ENCODE measurements at regions not wholly inside any gene's neighbourhood (a gene's known extent, or its start where the extent isn't known, plus 50 kb on each side); places are given as distances from the start of the nearest gene placed in this dataset.
"Not testable (repeated sequence)": the region's sequence is repeated elsewhere in the genome, so short reads cannot be mapped to it uniquely, and the experiment has no call there.

- not testable (repeated sequence) for TF ChIP-seq BACH1 (IDR thresholded peaks at IDR 0.05; ENCODE audit: low read length); TBP (IDR thresholded peaks at IDR 0.05; ENCODE audit: low read depth, low read length); BRCA1 (IDR thresholded peaks at IDR 0.05; ENCODE audit: low read depth, low read length); TAF7 (optimal IDR thresholded peaks at IDR 0.05; ENCODE audit: borderline replicate concordance, low read depth, low read length); CTCF (IDR thresholded peaks at IDR 0.05; ENCODE audit: control extremely low read depth in 1 of 3, insufficient read depth in 1 of 3, low read depth in 1 of 3, low read length in 3 of 3); SUZ12 (IDR thresholded peaks at IDR 0.05; ENCODE audit: low read length); CHD1 (IDR thresholded peaks at IDR 0.05; ENCODE audit: low read depth, low read length); EZH2 (IDR thresholded peaks at IDR 0.05; ENCODE audit: low read depth, low read length, severe bottlenecking); GTF2F1 (IDR thresholded peaks at IDR 0.05; ENCODE audit: borderline replicate concordance, low read depth, low read length); SRF (IDR thresholded peaks at IDR 0.05; ENCODE audit: low read depth, low read length); SP1 (IDR thresholded peaks at IDR 0.05; ENCODE audit: low read depth, low read length)
Observed at GRCh38 chr1:60840476-60840875, 241.9 kb upstream of the NFIA start.
